PC-9 (cell line): ENCODE measurements at regions not wholly inside any gene's neighbourhood (a gene's known extent, or its start where the extent isn't known, plus 50 kb on each side); places are given as distances from the start of the nearest gene placed in this dataset.

ENCODE experiments used
- EZH2 ChIP-seq: fragments of 200-600 bp; sonication (generic); IDR thresholded peaks from 2 replicates; pipeline ENCODE4 v1.8.0; 2017; ENCODE audit warnings: antibody characterized with exemption, low read depth
- TF ChIP-seq, protein P1 (sequence below): fragments of 200-600 bp; sonication (generic); conservative IDR thresholded peaks from 2 replicates; pipeline ENCODE4 v1.6.1; 2017; ENCODE audit warnings: mixed run types, antibody characterized with exemption, mild to moderate bottlenecking, moderate library complexity

DNA sequence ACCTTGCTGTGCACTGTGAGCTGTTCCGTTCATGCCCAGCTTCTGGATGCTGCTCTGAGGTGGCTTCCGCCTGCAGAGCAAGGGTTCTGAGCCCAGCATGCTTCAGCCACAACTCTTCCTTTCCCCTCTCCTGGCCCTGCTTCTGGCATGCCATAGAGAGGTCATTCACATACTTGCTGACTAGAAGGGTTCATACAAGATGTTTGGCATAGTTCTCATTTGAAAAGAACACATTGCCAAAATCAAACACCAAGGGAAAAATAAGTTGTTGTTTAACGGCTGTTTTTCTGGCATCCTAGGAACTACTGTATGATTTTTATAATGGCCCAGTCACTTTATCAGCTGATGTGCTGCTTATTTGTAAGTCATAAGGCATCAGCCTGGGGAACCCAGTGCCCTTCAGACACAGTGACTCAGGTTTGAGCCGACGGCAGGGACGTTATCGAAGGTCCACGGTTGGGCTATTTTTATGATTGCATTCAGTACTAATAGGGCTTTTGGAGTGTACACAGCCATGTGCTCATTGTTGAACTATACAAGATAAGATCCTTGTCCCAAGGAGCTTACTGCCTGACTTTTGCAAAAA is 53.9 kb upstream of the CTAGE1 start:
- TF ChIP-seq, protein P1, sequence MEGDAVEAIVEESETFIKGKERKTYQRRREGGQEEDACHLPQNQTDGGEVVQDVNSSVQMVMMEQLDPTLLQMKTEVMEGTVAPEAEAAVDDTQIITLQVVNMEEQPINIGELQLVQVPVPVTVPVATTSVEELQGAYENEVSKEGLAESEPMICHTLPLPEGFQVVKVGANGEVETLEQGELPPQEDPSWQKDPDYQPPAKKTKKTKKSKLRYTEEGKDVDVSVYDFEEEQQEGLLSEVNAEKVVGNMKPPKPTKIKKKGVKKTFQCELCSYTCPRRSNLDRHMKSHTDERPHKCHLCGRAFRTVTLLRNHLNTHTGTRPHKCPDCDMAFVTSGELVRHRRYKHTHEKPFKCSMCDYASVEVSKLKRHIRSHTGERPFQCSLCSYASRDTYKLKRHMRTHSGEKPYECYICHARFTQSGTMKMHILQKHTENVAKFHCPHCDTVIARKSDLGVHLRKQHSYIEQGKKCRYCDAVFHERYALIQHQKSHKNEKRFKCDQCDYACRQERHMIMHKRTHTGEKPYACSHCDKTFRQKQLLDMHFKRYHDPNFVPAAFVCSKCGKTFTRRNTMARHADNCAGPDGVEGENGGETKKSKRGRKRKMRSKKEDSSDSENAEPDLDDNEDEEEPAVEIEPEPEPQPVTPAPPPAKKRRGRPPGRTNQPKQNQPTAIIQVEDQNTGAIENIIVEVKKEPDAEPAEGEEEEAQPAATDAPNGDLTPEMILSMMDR, result no peak
- no peak for TF ChIP-seq EZH2
